ENCODE measurements at regions not wholly inside any gene's neighbourhood (a gene's known extent, or its start where the extent isn't known, plus 50 kb on each side); places are given as distances from the start of the nearest gene placed in this dataset.

- TF ChIP-seq CTCF (IDR thresholded peaks at IDR 0.05) (no peak), POLR2A (IDR thresholded peaks at IDR 0.05) (no peak)
Observed at GRCh38 chr7:21353388-21353780, 74.5 kb upstream of the SP4 start.
